MG63 (cell line): ENCODE measurements at regions not wholly inside any gene's neighbourhood (a gene's known extent, or its start where the extent isn't known, plus 50 kb on each side); places are given as distances from the start of the nearest gene placed in this dataset.
"Not testable (repeated sequence)": the region's sequence is repeated elsewhere in the genome, so short reads cannot be mapped to it uniquely, and the experiment has no call there.

Source experiments
- DNase-seq: peaks from one replicate; pipeline ENCODE4 v3.0.0-alpha.2; 2020
- H3K27me3 ChIP-seq: fragments of 250-450 bp; sonication (Bioruptor Pico); 2 replicates; pipeline ENCODE4 v1.5.1; 2020; ENCODE audit warnings: mild to moderate bottlenecking, moderate library complexity
- H3K36me3 ChIP-seq: fragments of 250-450 bp; sonication (Bioruptor Pico); 2 replicates; pipeline ENCODE4 v1.5.1; 2020; ENCODE audit warnings: mild to moderate bottlenecking, moderate library complexity
- H3K4me3 ChIP-seq: fragments of 250-450 bp; sonication (Bioruptor Pico); 2 replicates; pipeline ENCODE4 v1.5.1; 2020; ENCODE audit warnings: mild to moderate bottlenecking, moderate library complexity
- H3K9me3 ChIP-seq: fragments of 250-450 bp; sonication (Bioruptor Pico); 2 replicates; pipeline ENCODE4 v1.5.1; 2020; ENCODE audit warnings: mild to moderate bottlenecking, moderate library complexity

DNA sequence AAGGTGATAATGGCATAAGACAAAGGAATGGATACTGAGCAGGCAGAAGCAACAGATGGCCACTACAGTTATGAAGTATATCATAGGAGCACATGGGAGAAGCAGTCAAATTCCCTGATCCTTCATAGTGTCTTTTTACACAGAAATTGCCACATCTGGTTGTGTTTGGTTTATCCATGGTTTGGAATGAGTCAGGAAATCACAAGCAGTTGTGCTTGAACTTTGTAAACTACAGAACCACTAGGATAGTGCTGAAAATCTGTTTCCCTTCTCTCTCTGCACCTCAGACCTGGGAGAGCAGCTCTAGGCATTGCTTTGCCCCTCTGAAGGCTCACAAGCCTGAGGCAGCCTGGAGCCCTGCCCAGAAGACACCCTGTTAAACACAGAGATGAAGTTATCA lies 134.0 kb downstream of the DMRT2 start:
- DNase-seq = no peak
- H3K36me3 ChIP-seq = no peaks in the 10 kb centered on the region
- H3K9me3 ChIP-seq = no peaks in the 10 kb centered on the region
- H3K4me3 ChIP-seq = no peak overlapping the region
- no peaks in the 10 kb centered on the region for H3K27me3 ChIP-seq

DNA sequence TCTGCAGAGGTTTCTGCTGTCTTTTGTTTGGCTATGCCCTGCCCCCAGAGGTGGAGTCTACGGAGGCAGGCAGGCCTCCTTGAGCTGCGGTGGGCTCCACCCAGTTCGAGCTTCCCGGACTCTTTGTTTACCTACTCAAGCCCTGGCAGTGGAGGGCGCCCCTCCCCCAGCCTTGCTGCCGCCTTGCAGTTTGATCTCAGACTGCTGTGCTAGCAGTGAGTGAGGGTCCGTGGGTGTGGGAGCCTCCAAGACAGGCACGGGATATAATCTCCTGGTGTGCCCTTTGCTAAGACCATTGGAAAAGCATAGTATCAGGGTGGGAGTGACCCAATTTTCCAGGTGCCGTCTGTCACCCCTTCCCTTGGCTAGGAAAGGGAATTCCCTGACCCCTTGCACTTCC lies 137.0 kb downstream of the DMRT2 start:
- not testable (repeated sequence) for H3K27me3 ChIP-seq, H3K36me3 ChIP-seq, H3K4me3 ChIP-seq, DNase-seq, H3K9me3 ChIP-seq

DNA sequence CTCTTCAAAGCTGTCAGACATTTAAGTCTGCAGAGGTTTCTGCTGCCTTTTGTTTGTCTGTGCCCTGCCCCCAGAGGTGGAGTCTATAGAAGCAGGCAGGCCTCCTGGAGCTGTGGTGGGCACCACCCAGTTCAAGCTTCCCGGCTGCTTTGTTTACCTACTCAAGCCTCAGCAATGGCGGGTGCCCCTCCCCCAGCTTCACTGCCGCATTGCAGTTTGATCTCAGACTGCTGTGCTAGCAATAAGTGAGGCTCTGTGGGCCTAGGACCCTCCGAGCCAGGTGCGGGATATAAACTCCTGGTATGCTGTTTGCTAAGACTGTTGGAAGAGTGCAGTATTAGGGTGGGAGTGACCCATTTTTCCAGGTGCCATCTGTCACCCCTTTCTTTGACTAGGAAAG lies 145.5 kb downstream of the DMRT2 start:
- not testable (repeated sequence) for DNase-seq, H3K4me3 ChIP-seq, H3K36me3 ChIP-seq, H3K27me3 ChIP-seq, H3K9me3 ChIP-seq

DNA sequence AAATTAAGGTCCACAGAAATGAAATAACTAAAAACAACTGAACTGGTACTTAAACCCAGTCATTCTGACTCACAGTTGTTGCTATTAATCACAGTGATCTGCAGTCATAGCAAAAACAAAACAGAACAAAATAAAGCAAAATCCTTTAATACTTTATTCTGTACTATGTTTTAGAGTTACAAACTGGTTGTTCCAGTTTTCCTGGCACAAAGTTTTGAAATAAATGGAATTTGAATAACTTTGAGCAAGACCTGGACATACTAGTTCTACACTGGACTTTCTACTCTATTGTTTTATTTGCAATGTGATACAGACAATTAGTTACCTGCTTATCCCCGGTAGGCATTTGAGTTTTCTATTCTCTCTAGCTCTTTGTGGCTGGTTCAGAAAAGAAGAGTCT lies 147.9 kb downstream of the DMRT2 start:
- no peak overlapping the region for H3K4me3 ChIP-seq
- no peaks in the 10 kb centered on the region for H3K36me3 ChIP-seq
- H3K27me3 ChIP-seq = no peaks in the 10 kb centered on the region
- H3K9me3 ChIP-seq = no peaks in the 10 kb centered on the region
- no peak for DNase-seq

DNA sequence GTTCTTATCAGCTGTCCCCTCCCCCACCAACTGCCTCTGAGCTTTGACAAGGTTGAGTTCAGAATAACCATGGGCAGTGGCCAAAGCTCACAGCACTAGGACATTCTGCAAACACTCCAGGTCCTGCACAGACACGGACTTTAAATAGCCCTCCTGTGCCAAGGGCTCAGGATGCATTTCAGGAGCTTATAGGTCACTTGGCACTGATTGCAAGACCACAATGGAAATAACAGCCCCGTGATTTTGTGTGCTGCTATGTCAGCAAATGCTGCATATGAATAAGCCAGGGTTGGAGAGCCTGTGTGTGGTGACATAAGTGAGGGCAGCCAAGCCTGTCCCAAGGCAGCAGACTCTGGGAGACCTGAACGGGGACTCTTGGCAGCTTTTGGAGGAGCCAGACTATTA lies 150.7 kb downstream of the DMRT2 start:
- no peaks in the 10 kb centered on the region for H3K9me3 ChIP-seq
- H3K4me3 ChIP-seq = no peak overlapping the region
- no peak for DNase-seq
- no peaks in the 10 kb centered on the region for H3K36me3 ChIP-seq
- H3K27me3 ChIP-seq = no peaks in the 10 kb centered on the region

DNA sequence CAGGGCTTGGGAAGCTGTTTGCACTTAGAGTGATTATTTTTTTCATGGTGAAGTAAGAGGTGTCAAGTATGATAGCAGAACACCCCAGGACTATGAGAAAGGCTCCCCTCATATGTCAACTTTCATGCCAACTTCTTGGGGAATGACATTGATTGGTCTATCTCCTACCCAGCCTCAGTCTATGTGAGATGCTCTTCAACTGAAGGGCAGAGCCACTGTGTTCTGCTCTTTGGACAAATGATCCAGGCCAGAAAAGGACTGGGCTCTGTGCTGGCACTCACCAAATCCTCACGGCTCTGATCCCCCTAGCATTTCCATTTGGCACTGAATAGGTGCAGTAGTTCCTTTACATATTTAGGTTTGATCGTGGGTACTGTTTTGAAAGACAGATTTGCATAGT lies 151.1 kb downstream of the DMRT2 start:
- Histone ChIP-seq H3K36me3 (no peaks in the 10 kb centered on the region), H3K9me3 (no peaks in the 10 kb centered on the region), H3K27me3 (no peaks in the 10 kb centered on the region), H3K4me3 (no peak overlapping the region)
- no peak for DNase-seq

DNA sequence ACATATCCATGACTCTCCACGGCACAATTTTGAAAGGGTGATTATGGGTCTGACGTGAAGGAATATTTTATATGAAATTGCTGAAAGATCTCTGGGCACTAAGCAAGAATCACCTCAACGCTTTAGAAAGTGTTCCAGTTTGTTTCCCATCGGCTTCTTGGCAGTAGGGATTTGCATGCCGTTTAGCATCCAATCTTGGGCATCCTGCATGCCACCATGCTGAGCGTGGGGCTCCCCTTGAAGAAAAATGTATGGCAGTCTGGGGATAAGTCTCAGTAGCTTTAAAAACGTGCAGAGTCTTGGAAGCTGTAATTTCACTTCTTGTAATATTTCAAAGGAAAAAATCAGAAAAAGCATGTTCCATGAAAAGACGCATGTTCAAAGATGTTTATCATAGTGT lies 151.7 kb downstream of the DMRT2 start:
- Histone ChIP-seq H3K4me3 (no peak overlapping the region), H3K27me3 (no peaks in the 10 kb centered on the region), H3K9me3 (no peaks in the 10 kb centered on the region), H3K36me3 (no peaks in the 10 kb centered on the region)
- DNase-seq = no peak

DNA sequence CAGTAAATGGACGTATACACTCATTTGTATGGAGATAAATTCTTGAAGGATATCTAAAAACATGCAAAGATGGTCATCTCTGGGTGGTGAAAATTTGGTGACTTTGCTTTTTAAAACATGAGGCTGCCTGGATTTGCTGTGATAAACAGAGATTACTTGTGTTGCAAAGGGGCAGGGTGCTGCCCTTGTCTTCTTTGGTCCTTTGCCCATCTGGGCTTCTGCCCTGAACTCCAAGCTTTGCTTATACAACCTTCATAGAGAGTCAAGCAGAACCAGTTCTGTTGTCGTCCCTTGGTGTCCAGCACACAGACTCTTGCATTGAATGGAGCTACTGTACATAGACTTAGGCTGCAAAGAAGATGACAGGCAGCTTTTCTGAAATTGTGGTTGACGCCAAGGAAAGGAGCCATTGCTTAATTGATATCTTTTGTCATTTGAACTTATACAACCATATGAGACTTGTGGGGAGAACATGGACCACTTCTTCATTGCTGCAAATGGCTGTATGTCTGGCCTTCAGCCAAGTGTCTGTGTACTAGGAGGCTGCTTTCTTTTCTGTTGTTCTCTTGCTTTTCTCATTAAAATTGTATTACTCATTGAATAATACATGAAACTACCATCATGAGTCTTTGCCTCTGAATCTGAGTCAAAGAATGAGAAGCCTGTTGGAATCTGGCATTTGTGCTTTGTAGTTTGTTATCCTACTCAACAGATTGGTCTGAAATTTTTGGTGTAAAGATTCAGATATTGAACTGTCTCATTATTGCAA lies 152.5 kb downstream of the DMRT2 start:
- Histone ChIP-seq H3K36me3 (no peaks in the 10 kb centered on the region), H3K27me3 (no peaks in the 10 kb centered on the region), H3K9me3 (no peaks in the 10 kb centered on the region), H3K4me3 (no peak overlapping the region)
- DNase-seq = no peak

DNA sequence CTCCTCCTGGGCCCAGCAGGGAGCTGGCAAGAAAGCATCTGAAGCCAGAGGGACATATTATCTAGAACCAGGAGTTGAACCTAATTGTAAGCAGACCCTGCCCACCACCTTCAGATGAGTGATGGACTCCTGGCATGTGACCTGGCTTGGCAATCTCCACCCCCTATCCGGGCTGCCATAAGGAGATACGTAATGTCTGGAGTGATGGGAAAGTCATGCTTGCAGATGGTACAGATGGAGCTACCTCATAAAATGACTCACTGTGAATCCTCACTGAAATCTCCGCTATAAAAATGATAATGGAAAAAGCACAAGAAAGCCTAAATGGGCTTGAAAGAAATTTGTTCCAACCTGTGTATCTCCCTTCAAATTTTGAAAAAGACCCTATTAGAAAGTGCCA lies 157.5 kb downstream of the DMRT2 start:
- Histone ChIP-seq H3K4me3 (no peak overlapping the region), H3K27me3 (no peaks in the 10 kb centered on the region), H3K36me3 (no peaks in the 10 kb centered on the region), H3K9me3 (no peaks in the 10 kb centered on the region)
- peak; percentile 77 for DNase-seq

DNA sequence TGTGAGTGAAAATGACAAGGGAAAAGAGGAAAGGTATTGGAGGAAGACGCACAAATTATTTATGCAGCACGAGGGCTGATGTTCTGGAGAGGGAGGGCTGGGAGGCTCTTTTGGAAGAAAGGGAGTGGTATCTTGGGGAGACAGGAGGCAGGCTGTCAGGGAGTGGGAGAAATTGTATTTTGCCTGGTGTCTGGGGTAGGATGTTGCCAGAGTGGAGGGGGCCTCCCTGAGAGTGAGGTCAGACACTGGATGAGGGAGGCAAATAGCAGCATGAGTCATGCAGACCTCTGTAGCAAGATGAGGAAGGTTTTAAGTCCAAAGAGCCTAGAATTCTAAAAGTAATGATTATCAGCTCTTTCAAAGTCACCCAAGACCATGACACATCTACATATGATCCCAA lies 158.0 kb downstream of the DMRT2 start:
- Histone ChIP-seq H3K9me3 (no peaks in the 10 kb centered on the region), H3K36me3 (no peaks in the 10 kb centered on the region), H3K27me3 (no peaks in the 10 kb centered on the region), H3K4me3 (no peak overlapping the region)
- DNase-seq = peak; percentile 67

DNA sequence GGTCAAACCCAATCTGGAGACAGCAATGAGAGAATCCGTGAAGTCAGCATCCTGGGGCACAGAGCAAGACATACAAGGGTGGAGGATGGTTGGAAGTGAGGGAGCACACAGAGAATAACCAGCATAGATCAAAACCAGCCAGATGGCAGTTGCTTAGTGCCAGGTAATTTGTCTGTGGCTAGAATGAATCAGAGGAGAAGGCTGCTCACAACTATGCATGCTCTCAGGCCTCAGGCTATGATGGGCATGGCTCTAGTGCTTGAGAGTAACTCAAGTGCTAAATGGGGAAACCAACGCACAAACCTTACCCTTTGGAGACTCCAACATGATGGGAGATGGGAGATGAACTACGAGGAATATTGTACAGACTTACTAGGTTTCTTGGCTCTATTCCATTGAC lies 160.8 kb downstream of the DMRT2 start:
- H3K4me3 ChIP-seq = no peak overlapping the region
- peak; percentile 44 for DNase-seq
- no peaks in the 10 kb centered on the region for H3K36me3 ChIP-seq

DNA sequence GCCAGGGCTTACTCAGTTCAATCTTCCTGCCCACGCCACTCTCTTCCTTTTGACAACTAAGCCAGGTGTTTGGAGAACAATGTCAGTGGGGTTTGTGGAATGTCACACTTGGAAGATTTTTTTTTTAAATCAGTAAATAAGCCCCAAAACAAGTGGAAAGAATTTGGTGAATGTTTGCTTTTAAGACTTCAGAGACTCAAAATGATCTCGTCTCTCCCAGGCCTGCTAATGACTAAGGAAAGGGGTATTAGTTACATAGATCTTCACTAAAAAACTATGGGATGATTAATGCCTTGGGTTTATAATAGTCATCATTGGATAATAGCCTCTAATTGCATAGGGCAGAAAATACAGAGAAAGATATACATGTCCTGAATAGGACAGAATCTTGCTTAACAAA lies 166.4 kb downstream of the DMRT2 start:
- peak; percentile 18 for DNase-seq
- no peaks in the 10 kb centered on the region for H3K36me3 ChIP-seq
- no peak overlapping the region for H3K4me3 ChIP-seq
- no peaks in the 10 kb centered on the region for H3K27me3 ChIP-seq
- no peaks in the 10 kb centered on the region for H3K9me3 ChIP-seq

More for the DNA sequence above, 160.8 kb downstream of the DMRT2 start:
- no peaks in the 10 kb centered on the region for H3K27me3 ChIP-seq
- no peaks in the 10 kb centered on the region for H3K9me3 ChIP-seq

DNA sequence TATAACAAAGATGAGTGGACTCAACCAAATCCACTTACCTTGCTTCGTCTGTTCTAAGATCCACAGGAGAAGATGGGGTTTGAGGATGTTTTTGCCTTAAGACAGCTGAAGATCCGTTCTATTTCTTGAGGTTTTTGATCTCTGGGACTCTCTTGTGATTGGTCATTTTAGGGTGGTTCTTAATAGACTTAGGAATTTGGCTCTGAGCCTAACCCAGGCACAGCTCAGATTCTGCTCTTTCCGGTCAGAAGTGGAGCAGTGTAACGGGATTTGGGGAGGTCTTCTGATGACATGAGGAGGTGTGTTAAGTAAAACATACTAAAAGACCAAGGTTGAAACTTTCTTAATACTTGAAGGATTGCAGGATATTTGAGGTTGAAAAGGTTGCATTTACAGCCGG lies 166.9 kb downstream of the DMRT2 start:
- no peaks in the 10 kb centered on the region for H3K9me3 ChIP-seq
- DNase-seq = no peak
- H3K36me3 ChIP-seq = no peaks in the 10 kb centered on the region
- H3K4me3 ChIP-seq = no peak overlapping the region
- no peaks in the 10 kb centered on the region for H3K27me3 ChIP-seq

DNA sequence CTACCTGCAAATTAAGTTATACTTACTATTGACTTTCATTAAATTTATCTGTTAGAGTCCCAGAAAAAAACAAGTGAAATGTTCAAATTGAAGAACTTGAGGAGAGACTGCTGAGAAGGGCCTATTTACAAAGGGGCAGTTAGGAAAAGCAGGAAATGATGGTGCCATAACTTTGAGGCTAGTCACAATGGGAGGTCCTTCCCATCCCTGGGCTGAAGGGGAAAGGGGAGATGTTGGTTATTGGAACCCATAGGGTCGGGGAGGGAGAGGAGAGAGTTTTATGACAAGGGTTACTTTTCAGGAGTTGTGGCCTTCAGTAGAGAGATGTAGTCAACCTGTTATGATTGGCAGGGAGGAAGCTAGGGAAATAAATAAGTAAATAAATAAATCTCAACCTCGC lies 169.1 kb downstream of the DMRT2 start:
- DNase-seq = no peak
- Histone ChIP-seq H3K4me3 (no peak overlapping the region), H3K27me3 (no peaks in the 10 kb centered on the region), H3K9me3 (no peaks in the 10 kb centered on the region), H3K36me3 (no peaks in the 10 kb centered on the region)

DNA sequence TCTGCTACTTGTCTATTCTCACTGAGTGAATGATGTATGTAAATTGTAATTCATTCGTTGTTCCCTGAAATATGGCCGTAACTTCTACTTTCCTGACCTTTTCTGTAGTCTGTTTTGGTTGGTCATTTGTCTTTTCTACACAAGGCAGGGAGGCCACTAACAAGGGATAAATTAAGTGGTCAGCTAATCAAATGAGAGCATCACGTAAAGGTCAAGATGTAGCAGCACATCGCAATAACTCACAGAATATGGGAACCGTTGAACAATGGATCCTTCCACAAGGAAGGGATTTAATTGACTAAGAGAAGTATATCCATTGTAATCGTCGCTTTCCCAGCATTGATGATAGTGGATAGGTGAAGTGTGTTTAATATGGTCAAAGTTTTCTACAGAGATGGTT lies 171.1 kb downstream of the DMRT2 start:
- Histone ChIP-seq H3K27me3 (no peaks in the 10 kb centered on the region), H3K4me3 (no peak overlapping the region), H3K9me3 (no peaks in the 10 kb centered on the region), H3K36me3 (no peaks in the 10 kb centered on the region)
- DNase-seq = no peak

DNA sequence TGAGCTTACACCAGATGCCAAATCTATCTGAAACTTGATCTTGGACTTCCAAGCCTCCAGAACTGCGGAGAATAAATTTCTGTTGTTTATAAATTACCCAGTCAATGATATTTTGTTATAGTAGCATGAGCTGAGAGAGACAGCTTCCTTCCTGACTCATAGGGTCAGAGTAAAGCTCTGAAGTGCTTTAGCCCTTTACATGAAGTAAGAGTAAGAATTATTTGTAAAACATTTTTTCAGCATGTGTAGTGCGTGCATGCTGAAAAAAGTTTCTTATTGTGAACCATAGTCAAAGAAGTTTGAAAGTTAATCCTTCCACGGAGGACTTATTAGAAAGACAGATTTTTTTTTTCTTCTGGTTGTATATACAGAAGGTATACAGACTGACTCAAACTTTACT lies 172.4 kb downstream of the DMRT2 start:
- Histone ChIP-seq H3K9me3 (no peaks in the 10 kb centered on the region), H3K4me3 (no peak overlapping the region), H3K36me3 (no peaks in the 10 kb centered on the region), H3K27me3 (no peaks in the 10 kb centered on the region)
- DNase-seq = no peak

DNA sequence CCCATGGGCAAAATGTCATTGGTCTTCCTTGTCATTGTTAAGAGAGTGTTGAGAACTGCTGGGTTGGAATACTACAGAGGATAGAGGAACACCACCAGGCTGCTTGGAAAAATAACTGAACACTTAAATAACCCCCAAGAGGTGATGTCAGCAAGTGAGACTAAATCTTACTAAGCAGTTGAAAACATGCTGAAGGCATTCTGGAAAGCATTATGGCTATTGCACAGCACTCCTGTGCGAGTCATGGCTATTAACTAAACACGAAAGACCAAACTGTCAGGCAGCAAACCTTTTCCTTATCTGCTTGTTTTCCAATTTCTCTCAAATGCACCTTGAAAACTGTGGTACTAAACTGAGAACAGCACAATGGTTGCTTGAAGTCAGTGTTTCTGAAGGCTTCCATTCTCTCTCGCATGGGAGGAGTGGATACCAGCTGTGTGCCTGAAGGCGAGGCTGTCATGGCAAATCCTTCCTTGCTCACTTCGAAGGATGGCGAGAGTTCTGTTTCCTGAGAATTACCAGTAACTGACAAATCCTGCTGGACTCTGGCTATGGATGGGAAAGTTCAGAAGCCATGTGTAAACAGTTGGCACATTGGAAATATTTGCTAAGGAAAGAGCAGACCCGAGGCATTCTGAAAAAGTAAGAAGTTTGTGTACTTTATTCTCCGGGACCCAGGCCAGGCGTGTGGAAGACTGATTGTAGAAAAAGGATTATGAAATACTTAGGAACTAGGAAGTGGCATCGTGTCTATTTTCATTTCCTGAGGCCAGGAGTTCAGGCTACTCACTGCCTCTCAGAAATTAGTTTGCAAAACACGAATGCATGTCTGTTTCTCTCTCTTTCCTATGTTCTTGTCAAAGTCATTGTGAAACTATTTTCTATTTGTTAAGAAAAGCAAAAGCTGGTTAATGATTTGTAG lies 182.1 kb downstream of the DMRT2 start:
- peak; percentile 87 for DNase-seq
- no peaks in the 10 kb centered on the region for H3K27me3 ChIP-seq
- peak overlapping the region; percentile 11 for H3K4me3 ChIP-seq
- H3K9me3 ChIP-seq = no peaks in the 10 kb centered on the region
- H3K36me3 ChIP-seq = no peaks in the 10 kb centered on the region

DNA sequence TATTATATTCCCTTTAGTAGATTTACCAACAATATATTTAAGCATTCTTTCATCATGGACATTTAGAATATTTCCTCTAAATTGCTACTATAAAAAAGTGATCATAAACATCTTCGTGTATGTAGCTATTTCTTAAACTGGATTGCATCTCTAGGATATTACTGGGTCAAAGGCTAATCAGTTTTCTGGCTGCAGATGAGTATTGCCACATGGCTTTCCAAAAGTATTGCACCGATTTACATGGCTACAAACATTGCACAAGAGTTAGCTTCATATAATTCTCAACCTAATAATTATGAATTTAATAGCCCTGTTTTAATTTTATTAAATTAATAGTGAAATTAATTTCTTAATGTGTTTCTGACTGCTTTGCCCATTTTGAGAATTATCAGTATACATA lies 183.4 kb downstream of the DMRT2 start:
- no peak for DNase-seq
- H3K9me3 ChIP-seq = no peaks in the 10 kb centered on the region
- H3K4me3 ChIP-seq = no peak overlapping the region

More for the DNA sequence above, 183.4 kb downstream of the DMRT2 start:
- Histone ChIP-seq H3K27me3 (no peaks in the 10 kb centered on the region), H3K36me3 (no peaks in the 10 kb centered on the region)
